WTC11 (cell line): ENCODE measurements at regions not wholly inside any gene's neighbourhood (a gene's known extent, or its start where the extent isn't known, plus 50 kb on each side); places are given as distances from the start of the nearest gene placed in this dataset.

Source experiments
- ATAC-seq: fragments of 200-7000 bp; cut with Tn5 transposase; 2 replicates; pipeline ENCODE4 v1.10.0; 2021; ENCODE audit warnings: mild to moderate bottlenecking, moderate library complexity
- CTCF ChIA-PET: fragments of 300-600 bp; sonication (Branson Sonifier 250); formaldehyde crosslinking; loops from one replicate; lab custom pipeline; 2021; ENCODE audit warnings: antibody characterized with exemption; lab: Charles Lee
- POLR2A ChIA-PET: fragments of 350-600 bp; sonication (Branson Sonifier 250); formaldehyde crosslinking; loops from one replicate; lab custom pipeline; 2021; ENCODE audit warnings: antibody characterized with exemption; lab: Charles Lee
- DNase-seq: peaks from one replicate; pipeline ENCODE4 v3.0.0; 2021; ENCODE audit warnings: low spot score
- H3K27ac Mint-ChIP-seq: 2 replicates; pipeline ENCODE4 v1.8.0; 2021; ENCODE audit warnings: mixed read lengths
- H3K27me3 Mint-ChIP-seq: 2 replicates; pipeline ENCODE4 v1.8.0; 2021; ENCODE audit warnings: low read depth, mild to moderate bottlenecking, moderate library complexity, mixed read lengths
- H3K36me3 Mint-ChIP-seq: 2 replicates; pipeline ENCODE4 v1.8.0; 2021; ENCODE audit warnings: mixed read lengths
- H3K4me1 Mint-ChIP-seq: 2 replicates; pipeline ENCODE4 v1.8.0; 2022; ENCODE audit warnings: mixed read lengths
- H3K4me3 Mint-ChIP-seq: 2 replicates; pipeline ENCODE4 v1.8.0; 2021; ENCODE audit warnings: mild to moderate bottlenecking, moderate library complexity, mixed read lengths
- H3K9me3 Mint-ChIP-seq: 2 replicates; pipeline ENCODE4 v1.8.0; 2021; ENCODE audit warnings: mixed read lengths
- ATF6 ChIP-seq: sonication (generic); formaldehyde crosslinking; IDR thresholded peaks from 2 replicates; pipeline ENCODE4 v1.8.1; 2023; ENCODE audit warnings: mild to moderate bottlenecking, missing genetic modification reagents
- CBFB ChIP-seq: sonication (generic); formaldehyde crosslinking; IDR thresholded peaks from 2 replicates; pipeline ENCODE4 v1.8.1; 2022; ENCODE audit warnings: mild to moderate bottlenecking, low read depth, missing genetic modification reagents
- CDX4 ChIP-seq: fragments of 250-450 bp; sonication (Bioruptor Pico); IDR thresholded peaks from 2 replicates; pipeline ENCODE4 v1.9.0; 2021; ENCODE audit warnings: moderate library complexity, mild to moderate bottlenecking, inconsistent platforms, borderline replicate concordance
- CTCF ChIP-seq: fragments of 200-600 bp; IDR thresholded peaks from 2 replicates; pipeline ENCODE4 v1.8.0; 2022; ENCODE audit warnings: antibody characterized with exemption
- E2F4 ChIP-seq: sonication (generic); formaldehyde crosslinking; IDR thresholded peaks from 2 replicates; pipeline ENCODE4 v1.8.1; 2022; ENCODE audit warnings: low read depth, mild to moderate bottlenecking, moderate library complexity, missing genetic modification reagents, borderline replicate concordance
- EMX1 ChIP-seq: fragments of 250-450 bp; sonication (Bioruptor Pico); IDR thresholded peaks from 2 replicates; pipeline ENCODE4 v1.8.0; 2021; ENCODE audit warnings: mild to moderate bottlenecking
- ESRRA ChIP-seq: sonication (generic); formaldehyde crosslinking; IDR thresholded peaks from 2 replicates; pipeline ENCODE4 v1.8.1; 2022; ENCODE audit warnings: mild to moderate bottlenecking, missing genetic modification reagents, borderline replicate concordance
- GTF2I ChIP-seq: fragments of 250-450 bp; sonication (Bioruptor Pico); conservative IDR thresholded peaks from 2 replicates; pipeline ENCODE4 v1.4.0; 2021; ENCODE audit warnings: mild to moderate bottlenecking
- HMGXB4 ChIP-seq: sonication (generic); formaldehyde crosslinking; IDR thresholded peaks from 2 replicates; pipeline ENCODE4 v1.8.1; 2023; ENCODE audit warnings: mild to moderate bottlenecking, moderate library complexity, missing genetic modification reagents
- IRF1 ChIP-seq: sonication (generic); formaldehyde crosslinking; IDR thresholded peaks from 2 replicates; pipeline ENCODE4 v1.8.0; 2023; ENCODE audit warnings: missing genetic modification reagents
- IRF2 ChIP-seq: sonication (generic); formaldehyde crosslinking; IDR thresholded peaks from 2 replicates; pipeline ENCODE4 v1.8.0; 2022; ENCODE audit warnings: low read depth, missing genetic modification reagents, borderline replicate concordance
- NFYB ChIP-seq: sonication (generic); formaldehyde crosslinking; conservative IDR thresholded peaks from 2 replicates; pipeline ENCODE4 v1.8.0; 2022; ENCODE audit warnings: low read depth, missing genetic modification reagents
- SMAD4 ChIP-seq: sonication (generic); formaldehyde crosslinking; IDR thresholded peaks from 2 replicates; pipeline ENCODE4 v1.8.0; 2022; ENCODE audit warnings: mild to moderate bottlenecking, missing genetic modification reagents
- USF1 ChIP-seq: sonication (generic); formaldehyde crosslinking; IDR thresholded peaks from 2 replicates; pipeline ENCODE4 v1.8.0; 2022; ENCODE audit warnings: mild to moderate bottlenecking, missing genetic modification reagents
- ZNF219 ChIP-seq: sonication (generic); formaldehyde crosslinking; IDR thresholded peaks from 2 replicates; pipeline ENCODE4 v1.8.0; 2023; ENCODE audit warnings: missing genetic modification reagents, mild to moderate bottlenecking, borderline replicate concordance
- ZNF281 ChIP-seq: sonication (generic); formaldehyde crosslinking; IDR thresholded peaks from 2 replicates; pipeline ENCODE4 v1.8.0; 2023; ENCODE audit warnings: mild to moderate bottlenecking, missing genetic modification reagents
- ZNF512 ChIP-seq: sonication (generic); formaldehyde crosslinking; IDR thresholded peaks from 2 replicates; pipeline ENCODE4 v1.8.1; 2022; ENCODE audit warnings: missing genetic modification reagents, borderline replicate concordance

GRCh38 chr1:209387969-209388329 lies 195.6 kb upstream of the CAMK1G start:
- Mint-ChIP-seq H3K9me3 (peaks cover 17% of the 10 kb centered on the region), H3K27ac (no peak overlapping the region), H3K36me3 (peaks cover 19% of the 10 kb centered on the region), H3K27me3 (no peaks in the 10 kb centered on the region; the same call in 1 of the 2 replicates), H3K4me1 (peaks cover 72% of the 10 kb centered on the region), H3K4me3 (no peak overlapping the region)
- DNase-seq, result no peak
- no peak for ATAC-seq
- TF ChIP-seq E2F4 (CRISPR knock-in tag) (no peak), ZNF219 (no peak), HMGXB4 (no peak), SMAD4 (CRISPR knock-in tag) (no peak), IRF2 (no peak), USF1 (CRISPR knock-in tag) (no peak), GTF2I (CRISPR knock-in tag) (no peak), NFYB (no peak), IRF1 (CRISPR knock-in tag) (no peak), ESRRA (CRISPR knock-in tag) (no peak), CBFB (CRISPR knock-in tag) (no peak), CTCF (no peak), ZNF281 (CRISPR knock-in tag) (no peak), ATF6 (CRISPR knock-in tag) (no peak), EMX1 (CRISPR knock-in tag) (no peak), CDX4 (CRISPR knock-in tag) (no peak), ZNF512 (no peak)
- ChIA-PET POLR2A (no interaction called here), CTCF (interaction anchor here (1.3 kb wide), 1 partner anchor 33 kb away, joined by 4 read pairs; no protein-coding TSS in a partner anchor)
